Gastrocnemius medialis (tissue), 4 donors: ENCODE measurements at regions not wholly inside any gene's neighbourhood (a gene's known extent, or its start where the extent isn't known, plus 50 kb on each side); places are given as distances from the start of the nearest gene placed in this dataset.

Experiments
- CTCF ChIP-seq, 5 experiments: fragments of 450-650 bp in 3 of 5; fragments of 200-600 bp in 2 of 5; sonication (generic) in 2 of 5; IDR thresholded peaks in 4 of 5; conservative IDR thresholded peaks in 1 of 5; 1 replicate in 4 of 5; 2 replicates in 1 of 5; pipeline ENCODE4 v1.5.1; 2016 to 2019; ENCODE audit warnings: antibody characterized with exemption in 5 of 5, mild to moderate bottlenecking in 3 of 5, moderate library complexity in 3 of 5
- POLR2A ChIP-seq, 2 donors: fragments of 450-650 bp; IDR thresholded peaks; one replicate each; pipeline ENCODE4 v1.6.1; 2017; ENCODE audit warnings: antibody characterized with exemption in 2 of 2, mild to moderate bottlenecking in 2 of 2, moderate library complexity in 2 of 2

- no peak for TF ChIP-seq CTCF (IDR thresholded peaks at IDR 0.05 in 4 of 5, conservative IDR thresholded peaks at IDR 0.05 in 1 of 5)
- no peak for TF ChIP-seq POLR2A (IDR thresholded peaks at IDR 0.05)
These were observed 556.1 kb downstream of the EFNB2 start for GRCh38 chr13:105979131-105980011.
